ENCODE measurements at regions not wholly inside any gene's neighbourhood (a gene's known extent, or its start where the extent isn't known, plus 50 kb on each side); places are given as distances from the start of the nearest gene placed in this dataset.

GRCh38 chr18:73697353-73697752 lies 450.3 kb downstream of the FBXO15 start:
- Mint-ChIP-seq H3K36me3 (ENCODE audit: low read depth) (no peaks in the 10 kb centered on the region), H3K4me3 (no peak overlapping the region), H3K27ac (no peak overlapping the region), H3K27me3 (ENCODE audit: insufficient read depth, low read depth, poor library complexity) (no peaks in the 10 kb centered on the region), H3K4me1 (no peaks in the 10 kb centered on the region), H3K9me3 (no peaks in the 10 kb centered on the region)
- Histone ChIP-seq H3K4me3 (no peak overlapping the region), H3K4me2 (no peak overlapping the region), H3K27me3 (ENCODE audit: insufficient read depth) (no peaks in the 10 kb centered on the region), H3K36me3 (ENCODE audit: insufficient read depth) (no peaks in the 10 kb centered on the region), H3K27ac (ENCODE audit: low read depth) (no peak overlapping the region), H3F3A (replicated peaks; ENCODE audit: low read depth) (no peaks in the 10 kb centered on the region), H3K4me1 (ENCODE audit: insufficient read depth) (no peaks in the 10 kb centered on the region), H4K20me1 (replicated peaks; ENCODE audit: insufficient read depth) (no peaks in the 10 kb centered on the region), H3K79me2 (replicated peaks; ENCODE audit: insufficient read depth) (no peaks in the 10 kb centered on the region), H2AFZ (no peak overlapping the region), H3K9me2 (ENCODE audit: insufficient read depth) (no peaks in the 10 kb centered on the region)
- DNase-seq (ENCODE audit: low spot score) (no peak), ATAC-seq (no peak)
- no peak for TF ChIP-seq STAT1 (IDR thresholded peaks at IDR 0.05; ENCODE audit: unreplicated experiment)
- no peak for TF ChIP-seq ZNF114 (CRISPR knock-in tag; IDR thresholded peaks at IDR 0.05)
- no peak for TF ChIP-seq ETS1 (IDR thresholded peaks at IDR 0.05)
- no peak for TF ChIP-seq JUNB (IDR thresholded peaks at IDR 0.05; ENCODE audit: unreplicated experiment)
- no peak for TF ChIP-seq REST (IDR thresholded peaks at IDR 0.05; ENCODE audit: unreplicated experiment)
- no peak for TF ChIP-seq NANOG (IDR thresholded peaks at IDR 0.05; ENCODE audit: borderline replicate concordance)

- no peak for ATAC-seq
- Histone ChIP-seq H3K79me2 (replicated peaks; ENCODE audit: insufficient read depth) (no peaks in the 10 kb centered on the region), H3K9me2 (ENCODE audit: insufficient read depth) (no peaks in the 10 kb centered on the region), H3K4me1 (ENCODE audit: insufficient read depth) (no peaks in the 10 kb centered on the region), H4K20me1 (replicated peaks; ENCODE audit: insufficient read depth) (no peaks in the 10 kb centered on the region), H3K27me3 (ENCODE audit: insufficient read depth) (no peaks in the 10 kb centered on the region), H3F3A (replicated peaks; ENCODE audit: low read depth) (no peaks in the 10 kb centered on the region), H3K4me2 (no peak overlapping the region), H3K36me3 (ENCODE audit: insufficient read depth) (no peaks in the 10 kb centered on the region), H3K4me3 (no peak overlapping the region), H3K27ac (ENCODE audit: low read depth) (no peak overlapping the region), H2AFZ (no peak overlapping the region)
- Mint-ChIP-seq H3K4me1 (no peaks in the 10 kb centered on the region), H3K27ac (no peak overlapping the region), H3K9me3 (no peaks in the 10 kb centered on the region; the same call in 2 of the 3 replicates), H3K36me3 (ENCODE audit: low read depth) (peaks cover 3% of the 10 kb centered on the region; the same call in 1 of the 3 replicates), H3K27me3 (ENCODE audit: insufficient read depth, low read depth, poor library complexity) (no peaks in the 10 kb centered on the region), H3K4me3 (no peak overlapping the region)
- DNase-seq (ENCODE audit: low spot score): no peak
- TF ChIP-seq EZH2 (IDR thresholded peaks at IDR 0.05; ENCODE audit: low read depth, unreplicated experiment): no peak
- TF ChIP-seq CREB1 (CRISPR knock-in tag; IDR thresholded peaks at IDR 0.05; ENCODE audit: low read depth): no peak
- TF ChIP-seq ETS1 (IDR thresholded peaks at IDR 0.05): no peak
- no peak for TF ChIP-seq CTCF (conservative IDR thresholded peaks at IDR 0.05; ENCODE audit: low read depth in 2 of 2)
- no peak for TF ChIP-seq EZH2phosphoT487 (IDR thresholded peaks at IDR 0.05; ENCODE audit: unreplicated experiment)
- TF ChIP-seq REST (IDR thresholded peaks at IDR 0.05; ENCODE audit: unreplicated experiment): no peak
- TF ChIP-seq STAT1 (IDR thresholded peaks at IDR 0.05; ENCODE audit: unreplicated experiment): no peak
- TF ChIP-seq NANOG (IDR thresholded peaks at IDR 0.05; ENCODE audit: borderline replicate concordance): no peak
Observed at GRCh38 chr18:73696698-73697097, 450.9 kb downstream of the FBXO15 start.

Measured in GM23338 (cell line).